Stomach smooth muscle (tissue), 2 donors: ENCODE measurements at regions not wholly inside any gene's neighbourhood (a gene's known extent, or its start where the extent isn't known, plus 50 kb on each side); places are given as distances from the start of the nearest gene placed in this dataset.
"Not testable (repeated sequence)": the region's sequence is repeated elsewhere in the genome, so short reads cannot be mapped to it uniquely, and the experiment has no call there.

Experiments used
- H3K27ac ChIP-seq: one replicate; pipeline ENCODE4 v1.7.0; 2013; ENCODE audit warnings: mild to moderate bottlenecking, low read length, inconsistent platforms
- H3K27me3 ChIP-seq, 2 donors: one replicate each; pipeline ENCODE4 v1.7.0; 2013; ENCODE audit warnings: low read length in 2 of 2; ENCODE audit not compliant: insufficient read depth in 2 of 2, control insufficient read depth in 1 of 2
- H3K36me3 ChIP-seq, 2 donors: one replicate each; pipeline ENCODE4 v1.7.0; 2013; ENCODE audit warnings: low read length in 2 of 2; ENCODE audit not compliant: control insufficient read depth in 2 of 2, insufficient read depth in 2 of 2
- H3K4me1 ChIP-seq: one replicate; pipeline ENCODE4 v1.7.0; 2013; ENCODE audit warnings: low read length; ENCODE audit not compliant: control insufficient read depth, insufficient read depth
- H3K4me3 ChIP-seq, 2 donors: one replicate each; pipeline ENCODE4 v1.7.0; 2013; ENCODE audit warnings: low read length in 2 of 2
- H3K9ac ChIP-seq, 2 donors: one replicate each; pipeline ENCODE4 v1.7.0; 2013; ENCODE audit warnings: low read length in 2 of 2, mild to moderate bottlenecking in 1 of 2
- H3K9me3 ChIP-seq, 2 donors: one replicate each; pipeline ENCODE4 v1.7.0; 2013; ENCODE audit warnings: low read length in 2 of 2; ENCODE audit not compliant: control insufficient read depth in 2 of 2
- donor health status: healthy.
- donor health status: Pancreatic carcinoma.

GRCh38 chr2:153308466-153308865 is 170.1 kb downstream of the RPRM start:
- Histone ChIP-seq H3K9me3 (no peaks in the 10 kb centered on the region), H3K27ac (no peak overlapping the region), H3K9ac (no peak overlapping the region), H3K36me3 (no peaks in the 10 kb centered on the region), H3K4me1 (no peaks in the 10 kb centered on the region), H3K4me3 (no peak overlapping the region), H3K27me3 (no peaks in the 10 kb centered on the region)

- H3K4me1 ChIP-seq: no peaks in the 10 kb centered on the region
- no peak overlapping the region for H3K9ac ChIP-seq
- no peak overlapping the region for H3K27ac ChIP-seq
- H3K9me3 ChIP-seq: no peaks in the 10 kb centered on the region
- no peaks in the 10 kb centered on the region for H3K36me3 ChIP-seq
- no peaks in the 10 kb centered on the region for H3K27me3 ChIP-seq
- H3K4me3 ChIP-seq: no peak overlapping the region
Observed at GRCh38 chr2:153307223-153307622, 171.3 kb downstream of the RPRM start.

- H3K27ac ChIP-seq: no peak overlapping the region
- no peaks in the 10 kb centered on the region for H3K27me3 ChIP-seq
- no peak overlapping the region for H3K9ac ChIP-seq
- no peaks in the 10 kb centered on the region for H3K36me3 ChIP-seq
- H3K4me1 ChIP-seq: no peaks in the 10 kb centered on the region
- H3K9me3 ChIP-seq: no peaks in the 10 kb centered on the region
- H3K4me3 ChIP-seq: no peak overlapping the region
Observed at GRCh38 chr2:153299809-153300208, 178.8 kb downstream of the RPRM start.

GRCh38 chr2:153299217-153299616 is 179.3 kb downstream of the RPRM start:
- no peak overlapping the region for H3K9ac ChIP-seq
- no peaks in the 10 kb centered on the region for H3K36me3 ChIP-seq
- H3K27me3 ChIP-seq: no peaks in the 10 kb centered on the region
- no peak overlapping the region for H3K4me3 ChIP-seq
- H3K27ac ChIP-seq: no peak overlapping the region
- H3K9me3 ChIP-seq: no peaks in the 10 kb centered on the region
- H3K4me1 ChIP-seq: no peaks in the 10 kb centered on the region

- no peaks in the 10 kb centered on the region for H3K4me1 ChIP-seq
- no peaks in the 10 kb centered on the region for H3K36me3 ChIP-seq
- no peaks in the 10 kb centered on the region for H3K9me3 ChIP-seq
- no peaks in the 10 kb centered on the region for H3K27me3 ChIP-seq
- H3K27ac ChIP-seq: no peak overlapping the region
- H3K9ac ChIP-seq: no peak overlapping the region
- no peak overlapping the region for H3K4me3 ChIP-seq
Observed at GRCh38 chr2:153294199-153294786, 184.3 kb downstream of the RPRM start.

GRCh38 chr2:153291718-153292117 is 186.8 kb downstream of the RPRM start:
- Histone ChIP-seq H3K4me3 (no peak overlapping the region), H3K27me3 (no peaks in the 10 kb centered on the region), H3K9me3 (peaks cover 0 to 4% of the 10 kb centered on the region in 2 donors), H3K36me3 (no peaks in the 10 kb centered on the region), H3K27ac (no peak overlapping the region), H3K9ac (no peak overlapping the region), H3K4me1 (no peaks in the 10 kb centered on the region)

- Histone ChIP-seq H3K27ac (no peak overlapping the region), H3K9me3 (peaks cover 0 to 11% of the 10 kb centered on the region in 2 donors), H3K27me3 (no peaks in the 10 kb centered on the region), H3K36me3 (no peaks in the 10 kb centered on the region), H3K4me3 (no peak overlapping the region), H3K4me1 (no peaks in the 10 kb centered on the region), H3K9ac (no peak overlapping the region)
Observed at GRCh38 chr2:153287109-153287801, 191.3 kb downstream of the RPRM start.

GRCh38 chr2:153268941-153269461 is 209.6 kb downstream of the RPRM start:
- Histone ChIP-seq H3K9me3 (no peaks in the 10 kb centered on the region), H3K27me3 (no peaks in the 10 kb centered on the region), H3K4me3 (no peak overlapping the region), H3K9ac (no peak overlapping the region), H3K36me3 (no peaks in the 10 kb centered on the region), H3K27ac (no peak overlapping the region), H3K4me1 (no peaks in the 10 kb centered on the region)

- H3K4me3 ChIP-seq, H3K9me3 ChIP-seq, H3K27me3 ChIP-seq, H3K27ac ChIP-seq, H3K36me3 ChIP-seq, H3K4me1 ChIP-seq, H3K9ac ChIP-seq: not testable (repeated sequence)
Observed at GRCh38 chr2:153256876-153257275, 221.7 kb downstream of the RPRM start.

- H3K4me1 ChIP-seq, H3K9me3 ChIP-seq, H3K36me3 ChIP-seq, H3K4me3 ChIP-seq, H3K27ac ChIP-seq, H3K9ac ChIP-seq, H3K27me3 ChIP-seq: not testable (repeated sequence)
Observed at GRCh38 chr2:153246636-153247035, 231.9 kb downstream of the RPRM start.

GRCh38 chr2:153235516-153235915 is 243.0 kb downstream of the RPRM start:
- H3K27ac ChIP-seq: no peak overlapping the region
- no peaks in the 10 kb centered on the region for H3K9me3 ChIP-seq
- H3K36me3 ChIP-seq: no peaks in the 10 kb centered on the region
- no peak overlapping the region for H3K4me3 ChIP-seq
- no peaks in the 10 kb centered on the region for H3K4me1 ChIP-seq
- no peak overlapping the region for H3K9ac ChIP-seq
- no peaks in the 10 kb centered on the region for H3K27me3 ChIP-seq
